ENCODE measurements at regions not wholly inside any gene's neighbourhood (a gene's known extent, or its start where the extent isn't known, plus 50 kb on each side); places are given as distances from the start of the nearest gene placed in this dataset.

DNA sequence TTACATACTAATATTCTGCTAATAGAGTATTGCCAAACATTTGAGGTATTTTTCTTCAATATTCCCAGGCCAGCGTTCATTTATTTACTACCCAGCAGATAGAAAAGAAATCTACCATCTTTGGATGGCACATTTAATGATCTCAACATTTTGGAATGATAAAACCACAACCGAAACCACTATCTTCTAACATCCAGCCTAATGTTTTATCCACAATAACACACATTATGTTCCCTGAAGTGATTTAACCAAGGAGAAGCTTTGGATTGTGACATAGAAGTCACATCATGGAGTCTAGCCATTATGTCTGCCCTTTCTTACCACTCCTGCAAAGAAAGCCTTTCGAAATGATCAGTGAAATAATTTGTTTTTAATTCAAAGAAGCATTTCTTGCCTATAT, 497.1 kb upstream of the PLXNA2 start:
- no peak for DNase-seq

DNA sequence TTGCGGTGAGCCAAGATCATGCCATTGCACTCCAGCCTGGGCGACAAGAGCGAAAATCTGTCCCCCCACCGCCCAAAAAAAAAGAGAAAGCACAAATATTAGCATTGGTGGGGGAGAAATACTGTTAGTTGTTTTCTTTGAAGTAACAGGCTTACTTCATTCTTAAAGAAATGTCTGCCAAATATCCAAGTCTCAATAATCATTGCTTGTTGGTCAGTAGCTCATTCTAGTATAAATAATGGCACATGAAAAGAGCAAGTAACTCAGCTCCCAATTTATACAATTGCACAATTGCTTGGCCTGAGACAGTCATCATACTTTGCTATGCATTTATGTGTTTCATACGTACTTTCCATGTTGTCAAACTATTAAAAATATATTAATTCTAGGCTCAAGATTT, 499.2 kb upstream of the PLXNA2 start:
- no peak for DNase-seq

DNA sequence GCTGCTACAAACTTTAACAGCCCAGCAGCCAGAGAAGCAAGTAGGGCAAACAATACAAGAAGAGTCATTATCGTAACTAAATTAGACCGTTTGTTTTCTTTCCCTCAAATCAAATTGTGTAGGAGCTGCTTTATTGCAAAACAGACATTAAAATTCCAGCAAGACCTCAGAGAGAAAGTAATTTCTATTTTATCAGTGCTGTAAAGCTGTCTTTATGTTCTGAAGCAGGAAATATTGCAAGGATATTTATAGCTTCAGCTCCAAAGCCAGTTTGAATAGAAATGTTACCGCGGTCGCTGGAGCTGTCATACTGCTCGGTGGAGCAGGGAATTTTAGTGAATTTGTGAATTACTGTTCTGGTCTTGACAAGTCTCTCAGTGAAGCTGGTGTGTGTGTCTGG, 503.8 kb upstream of the PLXNA2 start:
- no peak for DNase-seq

DNA sequence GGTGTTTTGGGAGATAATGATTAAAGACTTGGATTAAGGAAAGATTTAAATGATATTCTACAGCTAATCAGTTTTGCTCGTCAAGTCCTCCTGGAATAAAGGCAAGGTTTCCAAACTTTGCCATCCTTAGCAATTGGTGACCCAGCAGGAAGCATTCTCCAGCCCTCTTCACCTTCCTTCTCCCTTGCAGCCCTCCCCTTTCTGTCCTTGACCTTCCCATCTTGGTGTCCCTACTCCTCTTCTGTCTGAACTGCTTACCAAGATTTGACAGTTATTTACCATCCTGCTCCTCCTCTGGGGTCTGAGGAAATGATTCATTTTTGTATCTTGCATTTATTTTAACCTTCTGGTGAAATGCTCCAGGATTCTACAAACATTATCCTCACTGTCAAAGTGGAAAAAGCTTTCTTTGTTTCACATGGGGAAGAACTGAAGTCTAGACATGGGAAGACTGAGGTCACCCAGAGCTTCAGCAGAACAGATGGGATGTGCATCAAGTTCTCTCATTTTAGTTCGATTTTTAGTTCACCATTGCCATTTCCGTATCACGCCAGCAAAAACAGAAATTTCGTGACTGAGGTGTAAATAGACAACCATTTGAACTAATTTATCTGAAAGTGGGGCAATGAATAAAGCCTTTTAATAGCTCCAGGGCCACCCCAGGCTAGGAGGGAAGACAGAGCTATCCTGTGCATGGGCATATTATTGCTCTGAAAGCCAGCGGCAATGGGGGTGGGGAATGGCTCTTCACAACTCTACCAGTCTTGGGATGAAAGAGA, 504.4 kb upstream of the PLXNA2 start:
- no peak for DNase-seq

DNA sequence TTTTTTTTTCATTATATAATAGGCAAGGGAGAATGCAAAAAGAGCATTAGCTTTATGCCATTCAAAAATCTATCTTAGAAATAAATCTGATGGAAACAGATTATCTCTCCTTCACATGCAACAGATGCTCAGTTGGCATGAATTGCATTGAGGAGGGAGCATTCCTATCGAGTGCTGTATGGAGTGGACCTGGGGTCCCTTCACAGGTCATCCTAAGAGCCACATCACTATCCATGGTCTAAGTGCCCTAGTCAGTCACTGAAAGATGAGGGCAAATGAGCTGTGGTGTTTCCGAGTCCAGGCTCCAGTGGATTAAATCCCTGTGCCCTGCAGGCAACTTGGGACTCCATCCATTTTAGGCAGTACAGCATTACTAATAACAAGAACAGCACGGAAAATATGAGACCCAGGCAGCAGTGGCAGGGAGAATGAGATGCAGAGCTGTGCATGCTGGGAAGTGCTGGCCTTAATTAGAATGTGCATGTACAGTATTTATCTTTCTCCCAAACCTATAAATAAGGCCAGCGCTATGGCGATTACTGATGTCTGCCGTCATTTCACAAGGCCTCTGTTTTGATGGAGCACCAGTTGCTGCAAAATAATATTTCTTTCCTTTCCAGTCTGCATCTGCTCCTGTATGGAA, 512.3 kb upstream of the PLXNA2 start:
- DNase-seq: no peak

DNA sequence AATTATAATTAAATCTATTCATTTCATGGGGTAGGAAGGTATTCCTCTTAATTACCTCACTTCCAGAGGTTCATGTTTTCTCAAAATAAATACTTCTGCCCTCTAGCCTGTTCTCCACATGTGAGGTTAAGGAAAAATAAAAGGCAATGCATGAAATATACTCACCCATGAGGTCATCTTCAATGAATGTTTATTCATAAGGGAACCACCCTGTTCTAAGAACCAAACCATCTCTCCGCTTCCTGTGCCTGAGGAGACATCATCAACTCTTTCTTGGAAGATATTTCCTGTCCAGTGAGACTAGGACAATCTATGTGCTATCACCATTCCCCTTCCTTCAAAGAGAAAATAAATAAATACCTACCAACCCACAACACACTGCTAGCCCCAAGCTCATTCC, 513.7 kb upstream of the PLXNA2 start:
- no peak for DNase-seq

DNA sequence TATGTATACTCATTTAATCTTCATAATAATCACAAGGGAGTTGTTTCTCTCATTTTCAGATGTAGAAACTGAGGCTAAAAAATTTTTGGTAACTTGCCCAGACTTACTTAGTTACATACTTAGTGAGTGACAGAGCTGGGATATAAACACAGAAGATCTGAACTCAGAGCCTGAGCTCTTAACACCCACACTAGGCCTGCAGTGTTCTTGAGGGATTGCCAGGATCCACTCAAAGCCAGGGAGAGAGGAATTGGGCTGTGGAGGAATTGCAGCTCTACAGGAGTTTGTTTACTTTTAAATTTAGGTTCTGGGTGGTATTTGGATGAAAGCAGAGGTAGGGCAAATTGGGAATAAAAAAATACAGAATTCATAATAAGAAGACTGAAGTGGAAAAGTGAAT, 515.1 kb upstream of the PLXNA2 start:
- DNase-seq: no peak

DNA sequence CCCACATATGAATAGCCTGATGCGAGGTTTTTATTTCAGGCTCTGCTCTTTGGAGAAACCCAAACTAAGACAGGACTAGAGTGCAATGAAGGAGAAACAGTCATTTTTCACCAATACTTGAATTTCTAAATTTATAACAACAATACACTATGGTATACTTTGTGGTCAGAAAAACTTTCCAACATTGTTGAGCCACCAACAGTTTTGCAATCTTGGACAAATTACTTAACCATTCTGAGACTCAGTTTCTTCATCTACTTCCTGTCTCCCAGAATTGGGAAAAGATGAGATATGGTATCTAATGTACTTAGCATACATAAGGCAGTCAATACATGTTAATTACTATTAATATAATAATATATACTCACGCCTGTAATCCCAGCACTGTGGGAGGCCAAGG, 519.8 kb upstream of the PLXNA2 start:
- DNase-seq: no peak

DNA sequence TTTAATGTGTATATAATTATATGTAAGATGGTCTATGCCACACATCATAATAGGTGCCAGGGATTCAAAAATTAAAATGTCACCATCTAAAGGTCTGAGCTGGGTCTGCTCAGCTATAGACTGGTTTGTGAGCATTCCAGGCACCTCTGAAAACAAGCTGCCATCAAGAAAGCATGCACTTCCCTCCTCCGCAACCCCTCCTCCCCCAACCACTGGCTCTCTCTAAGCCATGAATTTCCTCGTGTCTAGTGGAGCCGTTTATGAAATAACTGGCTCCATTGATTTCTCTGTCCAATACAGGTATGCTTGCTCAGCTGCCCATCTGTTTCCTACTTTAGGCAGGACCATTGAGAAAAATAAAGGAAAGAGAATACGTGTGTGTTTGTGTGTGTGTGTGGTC, 522.6 kb upstream of the PLXNA2 start:
- no peak for DNase-seq

DNA sequence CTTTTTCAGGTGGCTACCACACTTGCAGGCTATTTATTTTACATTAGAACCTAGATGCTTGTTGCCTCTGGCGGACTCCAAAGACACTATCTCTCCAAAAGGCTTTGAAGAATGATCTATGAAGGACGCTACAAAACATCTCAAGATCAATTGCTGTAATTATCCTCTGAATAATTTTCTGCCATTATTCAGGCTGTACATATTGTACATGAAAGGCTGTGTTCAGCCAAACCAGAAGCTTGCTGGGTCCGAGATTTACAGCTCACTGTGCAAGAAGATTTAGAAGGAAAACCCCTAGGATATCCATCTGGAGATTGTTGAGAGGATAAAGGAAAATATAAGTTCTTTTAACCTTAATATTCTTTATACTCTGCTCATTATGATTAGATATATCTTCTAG, 523.6 kb upstream of the PLXNA2 start:
- DNase-seq: no peak

DNA sequence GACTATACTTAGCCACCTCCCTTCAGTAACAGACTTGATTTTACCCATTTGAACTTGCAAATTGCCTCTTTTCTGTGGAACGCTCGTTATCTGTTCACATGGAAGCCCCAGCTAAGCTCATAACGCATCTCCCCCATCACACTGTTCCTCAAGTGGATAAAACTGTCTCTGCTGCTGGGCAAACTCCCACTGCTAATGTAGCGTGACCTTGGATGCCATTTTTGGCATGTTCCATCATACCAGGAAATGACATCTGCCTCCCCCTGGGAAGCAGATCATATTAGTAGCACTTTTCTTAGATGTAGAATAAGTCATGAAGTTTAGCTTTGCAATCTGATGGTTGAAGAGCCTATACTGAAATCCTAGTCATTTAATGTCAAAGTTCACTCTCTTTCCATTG, 528.7 kb upstream of the PLXNA2 start:
- DNase-seq: no peak

DNA sequence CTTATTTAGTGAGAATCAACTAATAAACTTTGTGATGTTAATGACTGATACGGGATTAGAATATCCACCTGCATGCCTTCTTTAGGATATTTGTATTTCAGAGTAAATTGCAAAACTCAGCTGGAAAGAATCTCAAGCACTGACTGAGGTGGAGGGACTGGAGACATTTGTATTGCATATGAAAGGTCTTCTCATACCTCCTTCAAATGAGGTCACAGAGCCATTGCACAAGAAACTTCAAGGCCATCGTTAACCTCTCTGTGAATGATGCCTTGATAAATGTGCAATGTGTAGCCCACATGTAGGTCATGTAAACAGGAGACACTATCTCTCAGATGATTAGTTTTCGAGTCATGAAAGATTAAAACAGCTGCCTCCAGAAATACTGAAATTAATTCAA, 531.7 kb upstream of the PLXNA2 start:
- DNase-seq: no peak

DNA sequence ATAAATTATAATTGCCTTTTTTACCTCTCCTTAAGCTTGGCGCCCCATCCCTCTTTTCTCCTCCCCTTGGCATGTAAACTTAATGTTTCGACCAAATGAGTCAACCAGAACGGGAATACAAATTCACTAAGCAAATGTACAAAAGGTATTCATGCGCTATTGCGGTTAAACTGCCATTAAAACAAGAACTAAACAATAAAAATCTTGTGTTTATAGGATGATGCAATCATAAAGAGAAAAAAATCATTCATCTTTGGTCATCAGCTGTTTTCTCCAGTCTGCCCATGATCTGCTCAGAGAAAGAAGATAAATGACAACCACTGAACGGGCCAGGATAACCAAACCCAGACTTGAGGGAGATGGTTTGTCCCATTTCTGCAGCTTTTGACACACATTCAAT, 534.2 kb upstream of the PLXNA2 start:
- no peak for DNase-seq

DNA sequence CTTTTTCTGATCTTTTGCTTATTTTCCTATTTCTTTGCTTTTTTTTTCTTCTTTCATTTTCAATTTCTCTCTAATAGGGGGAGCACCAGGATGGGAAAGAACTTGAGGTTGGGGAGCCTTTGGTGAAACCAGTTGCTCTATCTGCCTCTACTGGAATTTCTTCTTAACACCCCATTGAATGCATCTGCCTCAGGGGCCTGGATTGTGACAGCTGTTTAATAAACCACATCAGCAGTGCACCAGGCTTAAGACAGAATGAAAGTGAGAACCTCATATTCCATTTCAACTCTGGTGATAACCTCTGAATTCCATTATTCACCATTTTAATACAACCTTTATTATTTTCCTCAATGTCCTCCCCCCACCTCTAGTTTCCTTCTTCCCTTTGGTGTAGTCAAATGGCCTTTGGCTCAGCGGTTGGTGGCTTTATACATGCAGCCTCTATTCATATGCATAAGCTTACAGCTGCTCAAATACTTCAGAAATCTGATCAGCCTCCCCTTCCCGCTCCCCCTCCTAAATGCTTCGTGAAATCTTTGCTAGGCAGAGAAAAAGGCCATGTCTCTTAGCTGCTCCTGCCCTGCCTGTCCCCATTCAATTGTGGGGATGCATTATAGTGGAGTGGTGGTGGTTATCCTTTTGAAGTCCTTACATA, 537.3 kb upstream of the PLXNA2 start:
- DNase-seq: no peak

DNA sequence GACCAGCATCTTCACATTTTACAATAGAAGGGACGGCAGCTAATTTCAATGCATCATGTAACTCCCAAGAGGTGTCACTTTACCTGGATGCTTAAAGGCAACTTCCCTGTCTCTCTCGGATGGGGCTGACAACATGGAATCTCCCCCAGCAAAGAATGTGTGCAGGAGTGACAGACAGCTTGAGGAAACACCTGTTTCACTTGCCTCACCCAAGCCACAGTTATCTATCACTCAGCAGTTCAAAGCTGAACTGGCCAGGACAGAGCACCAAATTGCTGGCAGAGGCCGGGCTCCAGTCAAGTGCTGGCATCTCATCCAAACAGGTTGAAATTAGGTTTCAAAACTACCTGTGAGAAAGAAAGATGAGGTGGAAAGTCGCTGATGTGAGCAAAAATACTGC, 538.0 kb upstream of the PLXNA2 start:
- no peak for DNase-seq

DNA sequence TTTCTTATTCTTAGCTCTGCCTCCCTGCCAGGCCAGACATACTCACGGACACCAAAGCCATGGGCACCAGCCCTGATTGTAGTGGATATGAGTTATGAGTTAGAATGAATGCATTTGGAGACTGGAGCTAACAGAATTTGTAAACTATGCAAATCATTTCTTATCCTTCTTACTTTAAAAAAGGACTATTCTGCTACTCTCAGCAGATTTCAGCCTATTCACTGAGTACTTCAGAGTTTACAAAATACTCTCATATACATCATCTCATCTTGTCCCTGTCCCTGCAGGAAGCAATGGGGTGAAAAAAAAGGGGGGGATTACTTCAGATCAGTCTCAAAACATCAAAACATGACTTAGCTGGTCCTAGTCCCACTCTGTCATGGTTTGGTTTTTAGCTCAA, 541.4 kb upstream of the PLXNA2 start:
- no peak for DNase-seq

DNA sequence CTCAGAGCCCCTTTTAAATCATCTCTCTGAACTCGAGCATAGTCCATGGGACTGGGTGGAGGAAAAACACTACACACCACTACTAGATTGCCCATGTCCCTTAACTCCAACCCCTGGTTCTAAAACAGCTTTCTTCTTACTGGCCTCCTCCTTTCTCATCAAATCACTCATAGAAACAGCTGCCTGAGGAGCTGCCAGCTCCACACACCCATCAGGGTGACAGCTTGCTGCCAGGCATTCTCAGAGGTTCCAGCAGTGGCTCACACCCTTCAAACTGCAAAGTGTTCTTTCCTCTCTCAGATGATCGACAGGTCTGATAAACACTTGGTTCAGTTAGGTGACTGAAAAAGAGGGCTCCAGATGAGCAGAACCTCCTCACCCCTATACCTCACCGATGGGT, 543.0 kb upstream of the PLXNA2 start:
- DNase-seq: no peak

DNA sequence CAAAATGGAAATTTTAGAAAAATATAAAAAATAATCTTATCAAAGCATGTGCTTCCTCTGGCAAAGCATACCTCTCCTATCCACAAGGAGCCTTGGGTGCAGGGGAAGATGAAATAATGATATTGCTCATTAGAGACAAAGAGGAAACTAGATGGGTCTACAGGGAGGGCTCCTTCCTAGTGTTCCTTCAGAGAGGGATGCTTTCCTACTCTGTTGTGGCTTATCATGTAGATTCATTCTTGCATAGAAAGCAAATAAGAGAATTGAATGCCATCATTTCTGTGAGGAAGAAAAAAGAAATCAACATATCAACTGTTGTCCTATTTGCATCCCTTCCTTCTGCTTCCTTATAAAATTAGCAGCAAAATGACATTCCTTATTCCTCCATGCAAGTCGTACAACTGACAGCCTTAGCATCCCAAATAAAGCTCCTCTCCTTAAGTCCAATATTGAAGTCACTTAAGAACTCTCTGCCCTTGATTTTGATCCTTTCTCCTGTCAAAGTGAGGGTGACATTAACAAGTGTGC, 543.9 kb upstream of the PLXNA2 start:
- no peak for DNase-seq

DNA sequence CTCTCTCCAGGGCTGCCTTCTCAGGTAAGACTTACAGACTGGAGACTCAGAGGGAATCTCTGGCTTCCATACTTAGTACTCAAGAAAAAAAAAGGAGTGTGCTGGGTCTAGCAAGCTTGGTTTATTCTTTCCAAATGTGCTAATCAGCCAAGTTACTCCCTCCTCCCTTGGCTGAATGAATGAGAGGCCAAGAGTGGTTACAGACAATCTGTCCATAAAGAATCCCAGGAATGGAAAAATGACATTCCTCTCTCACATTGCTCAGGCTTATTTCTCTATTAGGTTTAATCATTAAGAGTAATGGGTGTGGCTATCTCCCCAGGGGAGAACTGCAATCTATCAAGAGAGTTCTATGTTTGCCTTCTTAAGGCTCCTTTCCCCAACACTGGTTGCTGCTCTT, 547.3 kb upstream of the PLXNA2 start:
- no peak for DNase-seq

DNA sequence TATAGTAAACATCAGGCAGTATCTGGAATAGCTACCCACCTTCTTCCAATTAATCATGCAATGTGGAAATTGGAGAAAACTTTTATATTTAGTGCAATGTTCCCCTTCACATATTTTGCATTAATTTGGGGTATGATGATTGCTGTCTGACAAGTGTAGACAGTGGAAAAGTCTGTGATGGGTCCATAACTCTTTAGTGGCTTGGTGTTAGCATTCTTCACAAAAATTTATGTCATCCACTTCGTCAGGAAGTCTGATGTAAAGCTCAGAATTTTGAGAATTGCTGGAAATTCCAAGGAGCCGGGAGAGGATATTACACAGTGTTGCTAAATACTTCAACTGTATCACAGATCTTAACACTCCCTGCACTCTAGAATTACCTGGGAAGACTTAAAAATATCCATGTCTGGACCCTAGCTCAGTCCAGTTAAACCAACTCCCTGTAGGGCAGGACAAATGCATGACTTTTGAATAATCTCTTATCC, 549.7 kb upstream of the PLXNA2 start:
- DNase-seq: no peak

DNA sequence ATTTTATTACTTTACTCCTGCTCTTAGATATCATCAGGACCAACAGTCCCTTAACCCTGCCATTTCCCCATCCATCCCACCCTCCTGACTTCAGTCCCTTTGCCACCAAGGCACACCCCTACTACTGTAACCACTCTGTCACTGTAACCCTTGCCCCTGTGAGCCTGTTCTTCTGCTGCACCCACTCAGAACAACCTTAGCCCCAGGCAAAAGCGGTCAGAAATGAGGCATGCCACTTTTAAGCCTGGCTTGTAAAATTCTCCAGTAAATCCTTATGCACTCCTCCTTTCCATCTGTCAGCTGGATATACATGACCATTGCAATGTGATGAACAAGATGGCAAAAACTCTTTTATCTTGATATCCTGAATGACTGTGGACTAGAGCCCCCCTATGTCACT, 555.0 kb upstream of the PLXNA2 start:
- no peak for DNase-seq

DNA sequence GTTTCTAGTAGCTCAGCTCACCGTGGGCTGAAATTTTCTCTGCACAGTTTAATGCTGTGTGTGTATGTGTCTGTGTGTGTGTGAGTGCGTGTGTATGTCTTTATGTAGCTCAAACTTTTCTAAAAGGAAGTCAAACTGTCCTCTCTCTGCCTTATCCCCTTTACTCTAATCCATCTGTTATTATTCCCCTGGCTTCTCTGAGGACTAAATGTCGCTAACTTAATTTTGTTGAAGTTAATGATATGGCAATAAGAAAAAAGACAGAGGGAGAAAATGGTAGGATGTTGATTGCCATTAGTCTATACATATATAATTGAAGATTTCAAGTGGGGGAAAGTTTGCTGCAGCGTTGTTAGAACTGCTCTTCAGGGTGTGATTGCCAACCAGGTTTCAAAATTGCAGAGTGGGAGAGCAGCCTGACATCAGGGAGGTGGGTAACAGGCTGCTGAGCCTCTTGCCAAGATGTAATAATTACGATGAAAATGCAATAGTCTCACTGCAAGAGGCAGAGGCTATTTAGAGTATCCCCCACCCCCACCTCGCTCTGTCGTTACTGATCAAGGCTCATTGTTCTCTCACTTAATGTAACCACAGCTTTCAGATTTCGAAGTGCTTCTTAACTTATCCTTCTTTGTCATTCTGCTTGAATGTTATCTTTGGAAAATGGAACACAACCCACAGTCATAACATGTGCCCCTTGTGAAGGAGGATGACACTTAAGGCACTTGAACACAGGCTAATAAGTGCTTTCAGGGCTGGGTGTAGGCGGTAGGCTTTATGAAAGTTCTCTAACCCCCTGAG, 559.0 kb upstream of the PLXNA2 start:
- DNase-seq: no peak

DNA sequence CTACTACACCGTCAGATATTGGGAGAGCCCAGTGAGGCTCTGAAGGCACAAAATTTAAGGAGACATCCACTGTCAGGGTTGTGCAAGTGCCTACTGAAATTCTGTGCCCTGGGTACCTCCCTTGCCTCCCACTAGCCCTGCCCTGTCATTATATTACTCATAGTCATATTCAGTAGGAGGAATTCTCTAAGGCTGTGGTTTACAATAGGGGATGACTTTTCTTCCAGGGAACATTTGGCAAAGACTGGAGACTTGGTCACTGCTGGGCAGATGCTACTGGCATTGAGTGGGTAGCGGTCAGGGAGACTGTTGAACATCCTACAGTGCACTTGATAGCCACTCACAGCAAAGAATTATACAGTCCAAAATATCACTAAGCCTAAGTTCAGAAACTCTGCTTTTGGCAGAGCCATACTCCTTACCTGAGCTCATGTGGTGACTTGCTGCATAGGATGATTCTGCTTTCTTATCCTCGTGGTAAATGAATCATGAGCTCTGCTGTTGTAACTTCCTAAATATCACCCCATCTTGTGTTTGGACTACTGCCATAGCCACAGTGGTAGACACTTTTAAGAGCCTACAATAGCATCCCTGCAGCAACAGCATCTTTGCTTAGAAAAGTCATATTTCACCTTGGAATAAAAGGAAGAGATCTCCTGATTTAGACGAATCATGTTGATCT, 563.4 kb upstream of the PLXNA2 start:
- DNase-seq: no peak

Data from AML-193 (cell line).